Activated T-helper 9 cell treated with anti-CD3 and anti-CD28 coated beads, Interleukin-2, amount 50 U/mL, for 16 hours (primary cell): ENCODE measurements at regions not wholly inside any gene's neighbourhood (a gene's known extent, or its start where the extent isn't known, plus 50 kb on each side); places are given as distances from the start of the nearest gene placed in this dataset.

ENCODE experiments used
- DNase-seq: peaks from one replicate; pipeline ENCODE4 v3.0.0-alpha.2; 2020; ENCODE audit warnings: low read depth

- DNase-seq = no peak
Measured at GRCh38 chr2:6526093-6526824, 339.4 kb downstream of the CMPK2 start.

DNA sequence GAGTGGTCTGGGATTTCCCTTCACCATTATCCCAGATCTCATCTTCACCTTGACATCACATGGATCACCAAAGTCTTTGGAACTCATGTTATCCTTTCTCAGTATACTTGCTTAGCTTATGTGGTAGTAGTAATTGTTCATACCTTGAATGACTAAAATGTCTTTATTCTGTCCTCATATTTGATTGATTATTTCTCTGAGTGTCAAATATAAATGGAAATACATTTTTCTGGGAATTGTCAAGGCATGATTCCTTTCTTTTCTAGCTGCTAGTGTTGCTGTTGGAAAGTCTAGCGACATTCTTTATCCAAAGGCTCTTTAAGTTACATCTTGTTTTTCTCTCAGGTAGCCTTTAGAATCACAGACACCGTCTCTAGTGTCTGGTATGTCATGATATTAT, 334.4 kb downstream of the CMPK2 start:
- DNase-seq = no peak

- no peak for DNase-seq
Measured at GRCh38 chr2:6535572-6535971, 330.1 kb downstream of the CMPK2 start.

DNA sequence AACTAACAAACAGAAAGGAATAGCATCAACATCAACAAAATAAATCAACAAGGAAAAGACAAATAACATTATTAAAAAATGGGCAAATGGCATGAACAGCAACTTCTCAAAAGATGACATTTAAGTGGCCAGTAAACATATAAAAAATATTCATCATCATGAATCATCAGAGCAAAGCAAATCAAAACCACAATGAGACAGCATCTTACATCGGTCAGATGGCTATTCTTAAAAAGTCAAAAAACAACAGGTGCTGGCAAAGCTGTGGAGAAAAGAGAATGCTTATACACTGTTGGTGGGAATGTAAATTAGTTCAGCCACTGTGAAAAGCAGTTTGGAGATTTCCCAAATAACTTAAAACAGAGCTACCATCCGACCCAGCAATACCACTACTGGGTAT, 327.1 kb downstream of the CMPK2 start:
- no peak for DNase-seq

GRCh38 chr2:6545336-6545735, 320.4 kb downstream of the CMPK2 start:
- DNase-seq = no peak

DNA sequence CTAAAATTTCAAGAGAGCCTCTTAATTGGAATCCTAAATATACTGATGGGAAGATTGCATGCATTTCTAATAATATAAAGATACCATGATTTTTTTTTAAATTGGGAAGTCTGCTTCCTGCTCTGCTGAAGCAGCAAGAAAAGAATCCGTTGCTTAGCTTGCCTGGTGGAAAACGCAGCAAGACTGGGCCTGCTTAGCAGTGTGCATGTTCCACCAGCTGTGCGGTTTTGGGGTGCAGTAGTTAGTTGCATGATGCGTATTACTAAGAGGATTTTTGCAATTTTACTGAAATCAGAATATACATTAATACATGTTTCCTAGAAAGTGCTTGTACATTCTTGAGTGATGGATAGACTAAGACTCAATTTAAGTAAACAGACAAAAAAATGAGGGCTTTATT, 319.9 kb downstream of the CMPK2 start:
- no peak for DNase-seq

DNA sequence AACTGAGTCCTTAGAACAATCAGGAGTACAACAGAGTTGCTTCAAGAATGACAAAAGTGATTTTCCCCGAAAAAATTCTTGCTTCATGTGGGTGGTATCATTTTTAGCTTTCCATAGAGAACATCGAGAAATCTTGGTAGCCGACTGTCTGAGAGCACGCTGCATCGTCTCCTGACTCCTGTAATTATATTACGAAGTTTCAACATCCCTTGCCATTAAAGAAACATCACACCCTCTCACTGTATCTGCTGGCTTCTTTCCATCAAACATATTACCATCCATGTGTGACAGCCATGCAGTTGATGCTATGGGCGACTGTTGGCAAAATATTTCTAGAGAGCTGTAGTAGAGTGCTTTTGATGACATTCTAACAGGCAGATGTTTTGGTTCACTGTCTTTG, 311.2 kb downstream of the CMPK2 start:
- DNase-seq = no peak

GRCh38 chr2:6556755-6557154, 309.0 kb downstream of the CMPK2 start:
- no peak for DNase-seq

DNA sequence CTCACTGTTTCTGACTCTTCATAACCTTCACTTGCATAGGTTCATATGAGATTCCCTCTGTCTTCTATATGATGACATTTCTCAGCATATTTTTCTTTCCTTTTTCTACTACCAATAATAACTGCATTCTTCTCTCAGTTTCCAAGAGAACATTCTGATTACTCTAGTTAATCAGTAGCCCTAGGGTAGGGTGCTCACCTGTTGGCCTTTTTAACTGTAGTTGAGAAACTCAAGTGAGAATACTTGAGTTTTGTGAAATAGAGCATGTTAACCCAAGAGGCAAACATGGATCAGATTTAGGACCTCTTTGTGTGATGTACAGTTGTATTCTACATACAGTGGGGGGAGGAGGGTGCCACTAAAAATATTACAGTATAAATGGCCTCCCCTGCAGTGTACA, 308.0 kb downstream of the CMPK2 start:
- no peak for DNase-seq

DNA sequence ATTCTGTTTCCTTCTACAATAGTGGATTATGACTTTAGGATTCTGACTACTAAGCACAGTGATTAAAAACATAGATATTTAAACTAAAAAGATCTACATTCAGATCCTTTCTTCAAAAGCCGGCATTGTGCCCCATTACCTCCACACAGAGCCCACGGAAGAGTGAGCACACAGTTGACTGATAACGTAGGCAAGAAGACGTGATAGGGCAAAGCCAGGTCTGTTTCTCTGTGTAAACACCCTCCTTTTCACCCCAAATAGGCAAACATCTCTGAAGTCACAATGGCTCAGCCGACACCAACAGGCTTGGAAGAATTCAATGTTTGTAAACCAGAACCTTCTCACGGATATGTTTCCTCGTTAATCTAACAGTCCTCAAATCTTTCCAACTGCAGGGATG, 302.9 kb downstream of the CMPK2 start:
- DNase-seq = no peak

GRCh38 chr2:6564326-6564725, 301.4 kb downstream of the CMPK2 start:
- no peak for DNase-seq

- no peak for DNase-seq
Measured at GRCh38 chr2:6574121-6574520, 291.6 kb downstream of the CMPK2 start.

GRCh38 chr2:6576302-6576701, 289.4 kb downstream of the CMPK2 start:
- DNase-seq = no peak

DNA sequence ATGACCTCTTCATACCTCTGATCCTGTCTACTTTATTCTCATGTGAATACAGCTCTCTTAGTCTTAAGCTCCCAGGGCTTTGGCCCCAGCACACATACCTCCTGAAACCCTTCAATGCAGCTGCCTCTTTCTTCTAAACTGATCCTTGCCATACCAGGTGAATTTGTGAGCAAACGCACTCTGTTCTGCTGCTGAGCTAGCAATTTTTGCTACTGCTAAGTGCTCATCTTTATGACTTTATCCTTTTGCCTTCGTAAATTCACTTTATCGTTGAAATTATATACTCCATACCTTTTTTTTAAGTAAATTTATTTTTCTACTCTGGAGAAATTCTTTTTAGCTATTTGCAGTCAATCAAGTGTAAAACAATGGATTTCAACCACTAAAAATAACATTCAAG, 287.7 kb downstream of the CMPK2 start:
- DNase-seq = no peak

- no peak for DNase-seq
Measured at GRCh38 chr2:6578416-6578815, 287.3 kb downstream of the CMPK2 start.

GRCh38 chr2:6579281-6579680, 286.4 kb downstream of the CMPK2 start:
- DNase-seq = no peak

DNA sequence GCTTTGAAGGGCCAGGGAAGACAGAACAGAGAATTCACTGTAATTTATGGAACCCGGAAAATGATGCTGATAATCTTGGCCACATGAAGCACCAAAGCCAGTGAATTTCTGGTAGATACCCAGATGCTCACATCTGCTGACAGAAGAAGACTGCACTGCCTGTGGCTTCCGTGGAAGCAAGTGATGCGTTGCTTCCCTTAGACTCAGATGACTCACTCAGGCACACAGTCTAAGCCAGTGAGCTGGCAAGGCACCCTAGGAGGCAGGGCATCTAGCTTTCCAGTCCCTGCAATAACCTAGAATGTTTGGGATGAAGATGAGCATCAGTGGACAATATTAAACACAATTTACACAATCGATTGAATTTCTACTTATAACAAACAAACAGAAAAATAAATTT, 284.7 kb downstream of the CMPK2 start:
- no peak for DNase-seq

- no peak for DNase-seq
Measured at GRCh38 chr2:6589150-6589549, 276.6 kb downstream of the CMPK2 start.

DNA sequence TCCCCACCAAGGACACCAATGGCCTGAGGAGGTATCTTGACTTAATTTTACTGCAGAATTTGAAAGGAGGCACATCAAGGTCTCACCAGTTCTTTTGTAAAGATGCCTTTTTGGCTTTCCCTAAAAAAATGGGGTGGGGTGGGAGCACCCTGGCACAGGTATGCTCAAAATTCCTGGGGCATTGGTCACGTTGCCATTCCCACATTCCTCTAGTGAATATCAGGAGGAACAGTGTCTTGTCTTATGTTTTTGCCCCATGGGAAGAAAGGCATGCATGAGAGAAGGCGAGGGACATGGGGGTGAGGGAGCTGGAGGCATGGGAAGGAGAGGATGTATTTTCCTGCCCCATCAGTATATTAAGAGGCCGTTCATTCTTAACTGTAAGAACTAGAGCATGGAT, 275.3 kb downstream of the CMPK2 start:
- no peak for DNase-seq

- DNase-seq = no peak
Measured at GRCh38 chr2:6602471-6602870, 263.2 kb downstream of the CMPK2 start.

- DNase-seq = no peak
Measured at GRCh38 chr2:6605836-6606505, 259.7 kb downstream of the CMPK2 start.

DNA sequence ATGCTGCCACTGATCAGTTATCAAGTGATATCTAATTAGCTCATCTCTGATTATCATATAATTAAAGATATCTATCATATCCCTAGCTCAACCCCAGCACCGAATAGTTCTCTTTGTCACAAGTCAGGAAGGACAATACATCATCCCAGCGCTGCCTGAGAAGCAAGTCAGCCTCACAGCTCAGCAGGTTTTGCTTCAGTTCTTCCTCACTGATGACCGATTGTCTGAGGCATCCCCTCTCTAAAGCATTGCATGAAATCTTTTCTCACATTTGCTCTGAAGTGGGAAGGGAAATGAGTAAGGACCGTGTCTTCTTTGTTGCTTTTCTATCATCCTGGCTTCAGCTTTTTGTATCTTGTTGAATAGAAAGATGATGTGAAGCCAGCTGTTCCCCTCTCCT, 247.9 kb downstream of the CMPK2 start:
- no peak for DNase-seq

- no peak for DNase-seq
Measured at GRCh38 chr2:6618201-6618600, 247.5 kb downstream of the CMPK2 start.

DNA sequence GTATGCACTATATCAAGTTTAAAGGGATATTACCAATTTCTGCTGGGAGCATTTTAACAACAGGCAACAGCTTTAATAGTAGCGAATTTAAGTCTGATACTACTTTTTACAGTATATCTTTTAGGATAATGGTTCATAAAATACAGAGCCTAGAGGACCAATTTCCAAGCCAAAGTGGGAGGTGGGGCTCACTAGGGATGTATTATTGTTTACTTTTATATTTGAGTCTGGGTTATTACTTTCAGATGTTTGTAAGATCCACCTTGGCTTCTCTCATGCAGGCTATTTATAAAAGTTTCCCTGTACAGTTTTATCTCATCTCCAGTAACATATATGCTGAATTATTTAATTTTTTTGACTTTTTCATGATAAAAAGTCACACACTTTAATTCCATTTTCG, 242.0 kb downstream of the CMPK2 start:
- no peak for DNase-seq
